Activated T-helper 1 cell treated with Interleukin-2 at 50 U/mL for 16 hours (primary cell): ENCODE measurements at regions not wholly inside any gene's neighbourhood (a gene's known extent, or its start where the extent isn't known, plus 50 kb on each side); places are given as distances from the start of the nearest gene placed in this dataset.
"Not testable (repeated sequence)": the region's sequence is repeated elsewhere in the genome, so short reads cannot be mapped to it uniquely, and the experiment has no call there.

ENCODE experiments used
- DNase-seq: peaks from one replicate; pipeline ENCODE4 v3.0.0-alpha.2; 2020; ENCODE audit warnings: low read depth

- DNase-seq = no peak
Measured at GRCh38 chr11:31957674-31958073, 133.2 kb upstream of the RCN1 start.

- DNase-seq = no peak
Measured at GRCh38 chr11:31956310-31956709, 134.6 kb upstream of the RCN1 start.

- DNase-seq = no peak
Measured at GRCh38 chr11:31955838-31956237, 135.0 kb upstream of the RCN1 start.

- no peak for DNase-seq
Measured at GRCh38 chr11:31953803-31954327, 137.0 kb upstream of the RCN1 start.

GRCh38 chr11:31949733-31950200, 138.6 kb upstream of the PAX6 start:
- not testable (repeated sequence) for DNase-seq

- DNase-seq = no peak
Measured at GRCh38 chr11:31947051-31947450, 135.9 kb upstream of the PAX6 start.

- no peak for DNase-seq
Measured at GRCh38 chr11:31943056-31943780, 132.1 kb upstream of the PAX6 start.

- DNase-seq = no peak
Measured at GRCh38 chr11:31940371-31941037, 129.4 kb upstream of the PAX6 start.

- DNase-seq = no peak
Measured at GRCh38 chr11:31939004-31939403, 127.9 kb upstream of the PAX6 start.

- DNase-seq = no peak
Measured at GRCh38 chr11:31936312-31936711, 125.2 kb upstream of the PAX6 start.

- DNase-seq = no peak
Measured at GRCh38 chr11:31932879-31933278, 121.8 kb upstream of the PAX6 start.

GRCh38 chr11:31927982-31928381, 116.9 kb upstream of the PAX6 start:
- DNase-seq = no peak

GRCh38 chr11:31926816-31927528, 115.8 kb upstream of the PAX6 start:
- DNase-seq = no peak

- no peak for DNase-seq
Measured at GRCh38 chr11:31926106-31926505, 115.0 kb upstream of the PAX6 start.

- no peak for DNase-seq
Measured at GRCh38 chr11:31922450-31922849, 111.3 kb upstream of the PAX6 start.

GRCh38 chr11:31921081-31921480, 110.0 kb upstream of the PAX6 start:
- DNase-seq = no peak

GRCh38 chr11:31919175-31919574, 108.1 kb upstream of the PAX6 start:
- no peak for DNase-seq

- DNase-seq = no peak
Measured at GRCh38 chr11:31915867-31916266, 104.7 kb upstream of the PAX6 start.

- DNase-seq = no peak
Measured at GRCh38 chr11:31913985-31914384, 102.9 kb upstream of the PAX6 start.

- DNase-seq = no peak
Measured at GRCh38 chr11:31912808-31913207, 101.7 kb upstream of the PAX6 start.

GRCh38 chr11:31910950-31911576, 99.9 kb upstream of the PAX6 start:
- no peak for DNase-seq
